ENCODE measurements at regions not wholly inside any gene's neighbourhood (a gene's known extent, or its start where the extent isn't known, plus 50 kb on each side); places are given as distances from the start of the nearest gene placed in this dataset.

GRCh38 chrX:63283348-63283747 lies 67.8 kb downstream of the SPIN4 start (continued):
- no peak for TF ChIP-seq RFX5 (IDR thresholded peaks at IDR 0.05; ENCODE audit: borderline replicate concordance, low read depth, low read length)
- no peak for TF ChIP-seq SP2 (IDR thresholded peaks at IDR 0.05; ENCODE audit: low read length)
- TF ChIP-seq ATF3 (IDR thresholded peaks at IDR 0.05; ENCODE audit: insufficient read depth, low read depth, low read length) = no peak
- TF ChIP-seq BCL11A (IDR thresholded peaks at IDR 0.05; ENCODE audit: low read depth in 2 of 2, low read length in 2 of 2) = no peak
- no peak for TF ChIP-seq HDAC2 (IDR thresholded peaks at IDR 0.05; ENCODE audit: borderline replicate concordance in 1 of 2, low read depth in 2 of 2, low read length in 2 of 2)

Measured in H1 (cell line).